Activated CD8-positive, alpha-beta memory T cell treated with anti-CD3 and anti-CD28 coated beads for 48 hours (primary cell): ENCODE measurements at regions not wholly inside any gene's neighbourhood (a gene's known extent, or its start where the extent isn't known, plus 50 kb on each side); places are given as distances from the start of the nearest gene placed in this dataset.

Experiments used
- DNase-seq, 3 experiments: peaks; one replicate each; pipeline ENCODE4 v3.0.0-alpha.2; 2020; ENCODE audit warnings: low read depth in 2 of 3, low spot score in 2 of 3

GRCh38 chr3:188088948-188089685, 64.8 kb upstream of the LPP start:
- no peak for DNase-seq

- no peak for DNase-seq
Measured at GRCh38 chr3:188090620-188091309, 63.2 kb upstream of the LPP start.

DNA sequence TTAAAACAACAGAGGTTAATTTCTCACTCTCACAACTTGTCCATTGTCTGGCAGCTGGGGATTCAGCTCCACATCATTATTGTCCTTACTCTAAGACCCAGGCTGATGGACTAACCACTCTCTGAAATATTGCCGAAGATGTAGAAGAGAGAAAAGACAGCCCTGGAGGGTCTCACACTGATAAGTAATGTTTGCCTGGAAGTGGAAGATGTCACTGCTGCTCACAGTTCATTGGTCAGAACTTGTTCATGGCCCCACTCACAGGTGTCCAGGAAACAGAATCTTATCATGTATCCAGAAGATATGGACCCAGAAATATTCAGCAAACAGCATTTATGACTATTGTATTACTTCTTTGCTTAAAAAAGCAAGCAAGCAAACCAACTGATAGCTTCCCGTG, 62.2 kb upstream of the LPP start:
- no peak for DNase-seq

DNA sequence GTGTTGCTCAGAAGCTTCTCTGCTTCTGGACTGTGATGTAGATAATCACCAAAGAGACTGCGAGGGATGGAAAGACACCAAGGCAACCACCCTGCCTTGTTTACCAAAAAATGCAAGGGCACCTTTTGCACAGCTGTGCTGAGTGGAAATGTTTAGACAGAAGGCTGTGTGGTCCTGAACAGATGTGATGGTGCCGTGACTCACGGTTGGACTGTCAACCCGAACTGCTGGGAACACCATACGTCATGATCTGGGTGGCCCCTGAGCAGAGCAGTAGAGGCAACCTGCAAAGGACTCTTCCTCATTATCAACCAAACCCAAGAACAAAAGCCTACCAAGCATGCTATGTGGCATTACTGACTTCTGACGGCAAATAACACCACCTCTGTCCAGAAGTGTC, 61.3 kb upstream of the LPP start:
- DNase-seq = peak in 1 of 3 experiments; percentile 7

- DNase-seq = no peak
Measured at GRCh38 chr3:188095431-188095830, 58.5 kb upstream of the LPP start.

GRCh38 chr3:188097791-188098190, 56.2 kb upstream of the LPP start:
- no peak for DNase-seq

DNA sequence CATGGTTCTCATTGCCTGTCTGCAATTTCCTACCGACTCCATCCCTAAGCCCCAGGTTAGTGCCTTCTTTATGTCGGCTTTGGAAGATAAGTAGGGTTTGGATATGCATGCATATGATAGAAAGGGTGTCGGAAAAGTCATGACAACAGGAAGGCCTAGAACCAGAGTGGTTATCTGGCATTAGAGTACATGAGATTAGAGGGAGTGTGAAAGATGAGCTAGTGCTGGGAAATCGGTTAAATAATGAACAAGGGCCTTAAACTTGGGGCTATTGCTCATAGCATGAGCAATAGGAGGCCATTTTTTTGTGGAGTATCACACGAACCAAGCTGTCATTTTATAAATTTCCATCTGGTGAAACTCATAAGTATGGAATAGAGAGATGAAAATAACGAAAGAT, 54.0 kb upstream of the LPP start:
- no peak for DNase-seq

DNA sequence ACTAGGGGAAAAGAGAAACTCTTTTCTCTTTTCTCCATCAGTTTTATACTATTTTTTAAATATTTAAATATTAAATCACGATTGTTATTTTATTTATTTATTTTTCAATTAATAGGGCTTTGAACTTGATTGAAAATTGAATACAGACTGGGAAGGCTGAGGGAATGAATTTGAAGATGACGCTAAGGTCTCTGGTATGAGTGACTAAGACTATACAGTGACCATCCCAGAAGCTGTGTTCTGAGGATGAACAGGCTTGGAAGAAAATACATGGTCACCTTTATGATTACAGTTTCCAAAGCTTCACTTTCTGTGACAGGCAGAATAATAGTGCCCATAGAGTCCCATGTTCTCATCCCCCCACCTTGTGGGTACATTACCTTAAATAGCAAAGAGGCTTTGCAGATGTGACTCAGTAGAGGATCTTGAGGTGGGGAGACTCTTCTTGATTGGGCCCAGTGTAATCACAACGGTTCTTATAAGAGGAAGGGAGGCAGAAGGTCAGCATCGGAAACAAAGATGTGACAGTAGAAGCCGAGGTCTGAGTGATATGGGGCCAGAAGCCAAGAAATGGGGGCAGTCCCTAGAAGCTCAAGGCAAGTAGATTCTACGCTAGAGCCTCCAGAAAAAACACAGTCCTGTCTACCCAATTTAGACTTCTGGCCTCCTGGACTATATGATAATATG, 51.0 kb upstream of the LPP start:
- DNase-seq = no peak

DNA sequence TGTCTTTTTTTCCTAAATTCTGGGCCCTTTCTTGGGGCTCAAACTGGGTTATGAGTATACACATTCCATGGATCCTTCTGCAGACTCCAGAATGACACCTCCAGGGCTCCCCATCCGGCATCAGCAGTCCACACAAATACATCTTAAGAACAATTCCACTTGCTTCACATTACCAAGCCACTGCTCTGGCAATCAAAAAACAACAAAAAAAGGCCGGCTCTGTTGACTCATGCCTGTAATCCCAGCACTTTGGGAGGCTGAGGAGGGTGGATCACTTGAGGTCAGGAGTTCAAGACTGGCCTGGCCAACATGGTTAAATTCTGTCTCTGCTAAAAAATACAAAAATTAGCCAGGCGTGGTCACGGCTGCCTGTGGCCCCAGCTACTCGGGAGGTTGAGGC, 49.9 kb upstream of the LPP start:
- no peak for DNase-seq
